A673 (cell line): ENCODE measurements at regions not wholly inside any gene's neighbourhood (a gene's known extent, or its start where the extent isn't known, plus 50 kb on each side); places are given as distances from the start of the nearest gene placed in this dataset.

ENCODE experiments used
- BruUV-seq: library from RNA; stranded (reverse); fragments of 400-500 nt; replicated peaks from 2 replicates; lab custom pipeline; 2021; lab: Mats Ljungman, UMichigan
- CTCF ChIA-PET: fragments of 300-600 bp; sonication (Branson Sonifier 250); formaldehyde crosslinking; loops from one replicate; lab custom pipeline; 2022; ENCODE audit warnings: antibody characterized with exemption; lab: Charles Lee
- POLR2A ChIA-PET: fragments of 300-600 bp; sonication (Branson Sonifier 250); formaldehyde crosslinking; loops from one replicate; lab custom pipeline; 2022; ENCODE audit warnings: antibody characterized with exemption; ENCODE audit not compliant: low non-redundant PET; lab: Charles Lee
- DNase-seq: peaks from one replicate; pipeline ENCODE4 v3.0.0-alpha.2; 2015; ENCODE audit warnings: low spot score
- H3K27ac ChIP-seq: fragments of 200-600 bp; sonication (generic); 2 replicates; pipeline ENCODE4 v1.5.1; 2016; ENCODE audit warnings: mixed run types, low read depth, mild to moderate bottlenecking, mixed read lengths, antibody characterized with exemption, low read length; ENCODE audit not compliant: poor library complexity, severe bottlenecking
- H3K27me3 ChIP-seq: fragments of 200-600 bp; sonication (generic); replicated peaks from 2 replicates; pipeline ENCODE4 v1.6.1; 2017; ENCODE audit warnings: mixed run types, low read depth, mild to moderate bottlenecking, mixed read lengths, antibody characterized with exemption, low read length; ENCODE audit not compliant: insufficient read depth, poor library complexity
- H3K36me3 ChIP-seq: fragments of 200-600 bp; sonication (generic); 2 replicates; pipeline ENCODE4 v1.6.1; 2016; ENCODE audit warnings: mixed run types, mild to moderate bottlenecking, mixed read lengths, antibody characterized with exemption, low read length; ENCODE audit not compliant: insufficient read depth, poor library complexity, severe bottlenecking
- H3K4me1 ChIP-seq: fragments of 200-600 bp; sonication (generic); 2 replicates; pipeline ENCODE4 v1.6.1; 2017; ENCODE audit warnings: mixed run types, mild to moderate bottlenecking, mixed read lengths, antibody characterized with exemption, low read length; ENCODE audit not compliant: insufficient read depth, poor library complexity, severe bottlenecking
- H3K4me3 ChIP-seq: fragments of 200-600 bp; sonication (generic); 2 replicates; pipeline ENCODE4 v1.5.1; 2016; ENCODE audit warnings: low read depth, mixed run types, mild to moderate bottlenecking, mixed read lengths, low read length; ENCODE audit not compliant: poor library complexity, severe bottlenecking
- H3K9me3 ChIP-seq: fragments of 200-600 bp; sonication (generic); 2 replicates; pipeline ENCODE4 v1.6.1; 2016; ENCODE audit warnings: mixed run types, low read depth, mild to moderate bottlenecking, mixed read lengths, antibody characterized with exemption, low read length; ENCODE audit not compliant: poor library complexity, severe bottlenecking
- EZH2 ChIP-seq: fragments of 200-600 bp; sonication (generic); IDR thresholded peaks from 2 replicates; pipeline ENCODE4 v1.6.1; 2017; ENCODE audit warnings: borderline replicate concordance, low read depth, mild to moderate bottlenecking, mixed read lengths, antibody characterized with exemption, low read length; ENCODE audit not compliant: poor library complexity, severe bottlenecking
- intact Hi-C: fragments of 100-400 bp; cut with micrococcal nuclease; formaldehyde crosslinking; loops from one replicate; pipeline ENCODE4 v1.10.0; 2022; ENCODE audit not compliant: unreplicated experiment
- TF ChIP-seq, protein P1 (sequence below): fragments of 300-800, 200-600 bp; sonication (generic); conservative IDR thresholded peaks from 2 replicates; pipeline ENCODE4 v1.5.1; 2017; ENCODE audit warnings: low read depth, mild to moderate bottlenecking, antibody characterized with exemption, low read length, moderate library complexity, mixed read lengths

DNA sequence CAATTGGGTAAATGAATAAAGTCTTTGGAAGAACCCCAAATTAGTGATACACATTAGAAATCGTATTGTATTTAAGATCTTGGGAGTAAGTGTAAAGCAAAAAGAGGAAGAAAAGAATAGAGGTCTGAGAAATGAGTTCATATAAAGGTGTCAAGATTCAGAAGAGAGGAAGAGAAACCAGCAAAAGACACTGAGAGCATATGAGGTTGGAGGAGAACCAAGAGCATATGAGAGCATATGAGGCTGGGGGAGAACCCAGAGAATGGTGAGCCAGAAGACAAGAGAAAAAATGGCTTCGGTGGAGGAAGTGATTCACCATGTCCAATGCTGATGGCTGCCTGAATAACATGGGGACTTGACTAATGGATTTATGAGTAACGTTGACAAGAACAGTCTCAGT lies 620.1 kb upstream of the GCFC2 start:
- H3K9me3 ChIP-seq, result no peaks in the 10 kb centered on the region
- CTCF ChIA-PET, result no interaction called here
- no peak for DNase-seq
- BruUV-seq, result no TSS peak
- H3K36me3 ChIP-seq, result no peaks in the 10 kb centered on the region
- intact Hi-C loops, result no loop called here
- no peaks in the 10 kb centered on the region for H3K27me3 ChIP-seq
- H3K4me1 ChIP-seq, result no peaks in the 10 kb centered on the region
- H3K27ac ChIP-seq, result no peak overlapping the region
- TF ChIP-seq, protein P1, sequence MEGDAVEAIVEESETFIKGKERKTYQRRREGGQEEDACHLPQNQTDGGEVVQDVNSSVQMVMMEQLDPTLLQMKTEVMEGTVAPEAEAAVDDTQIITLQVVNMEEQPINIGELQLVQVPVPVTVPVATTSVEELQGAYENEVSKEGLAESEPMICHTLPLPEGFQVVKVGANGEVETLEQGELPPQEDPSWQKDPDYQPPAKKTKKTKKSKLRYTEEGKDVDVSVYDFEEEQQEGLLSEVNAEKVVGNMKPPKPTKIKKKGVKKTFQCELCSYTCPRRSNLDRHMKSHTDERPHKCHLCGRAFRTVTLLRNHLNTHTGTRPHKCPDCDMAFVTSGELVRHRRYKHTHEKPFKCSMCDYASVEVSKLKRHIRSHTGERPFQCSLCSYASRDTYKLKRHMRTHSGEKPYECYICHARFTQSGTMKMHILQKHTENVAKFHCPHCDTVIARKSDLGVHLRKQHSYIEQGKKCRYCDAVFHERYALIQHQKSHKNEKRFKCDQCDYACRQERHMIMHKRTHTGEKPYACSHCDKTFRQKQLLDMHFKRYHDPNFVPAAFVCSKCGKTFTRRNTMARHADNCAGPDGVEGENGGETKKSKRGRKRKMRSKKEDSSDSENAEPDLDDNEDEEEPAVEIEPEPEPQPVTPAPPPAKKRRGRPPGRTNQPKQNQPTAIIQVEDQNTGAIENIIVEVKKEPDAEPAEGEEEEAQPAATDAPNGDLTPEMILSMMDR, result no peak
- TF ChIP-seq EZH2, result no peak
- H3K4me3 ChIP-seq, result no peak overlapping the region
- POLR2A ChIA-PET, result no interaction called here

DNA sequence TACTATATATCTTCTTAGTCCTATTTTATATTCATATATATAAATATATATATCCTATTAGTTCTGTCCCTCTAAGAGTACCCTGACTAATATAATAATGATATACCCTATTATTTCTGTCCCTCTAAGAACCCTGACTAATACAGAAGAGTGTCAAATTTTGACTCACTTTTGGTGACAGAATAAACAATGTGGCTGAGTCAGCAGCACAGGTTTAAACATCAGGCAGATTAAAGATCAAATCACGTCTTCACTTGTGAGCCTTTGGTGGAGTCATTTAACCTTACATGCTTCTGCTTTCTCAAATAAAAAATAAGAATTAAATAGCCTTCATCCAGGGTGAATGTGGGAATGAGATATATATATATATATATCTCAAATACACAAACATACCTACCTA lies 615.9 kb upstream of the GCFC2 start:
- ChIA-PET CTCF (no interaction called here), POLR2A (no interaction called here)
- intact Hi-C loops, result no loop called here
- Histone ChIP-seq H3K36me3 (no peaks in the 10 kb centered on the region), H3K27me3 (no peaks in the 10 kb centered on the region), H3K4me1 (no peaks in the 10 kb centered on the region), H3K9me3 (no peaks in the 10 kb centered on the region), H3K4me3 (no peak overlapping the region), H3K27ac (no peak overlapping the region)
- no peak for TF ChIP-seq EZH2
- TF ChIP-seq, protein P1, result no peak
- no TSS peak for BruUV-seq
- no peak for DNase-seq

DNA sequence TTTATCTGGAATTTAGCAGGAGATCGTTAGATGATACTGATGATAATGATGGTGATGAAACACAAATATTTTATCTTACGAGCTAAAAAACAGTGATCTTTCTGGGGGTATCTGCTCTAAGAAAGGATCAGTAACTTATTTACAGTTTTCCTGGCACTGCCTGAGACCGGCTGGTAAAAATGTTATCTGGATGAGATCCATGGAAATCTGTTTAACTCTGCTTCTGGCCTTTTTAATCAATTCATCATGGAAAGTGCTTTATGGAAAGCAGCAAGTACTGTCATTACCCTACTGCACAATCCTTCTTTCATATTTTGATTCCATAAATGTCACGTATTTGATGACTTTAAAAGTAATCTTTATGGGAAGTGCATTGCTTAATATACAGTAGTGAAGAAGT lies 612.7 kb upstream of the GCFC2 start:
- Histone ChIP-seq H3K4me1 (no peaks in the 10 kb centered on the region), H3K27me3 (no peaks in the 10 kb centered on the region), H3K4me3 (no peak overlapping the region), H3K9me3 (no peaks in the 10 kb centered on the region), H3K27ac (no peak overlapping the region), H3K36me3 (no peaks in the 10 kb centered on the region)
- TF ChIP-seq EZH2, result no peak
- TF ChIP-seq, protein P1, result no peak
- no peak for DNase-seq
- CTCF ChIA-PET, result no interaction called here
- POLR2A ChIA-PET, result no interaction called here
- BruUV-seq, result no TSS peak
- intact Hi-C loops, result no loop called here
